ENCODE measurements at regions not wholly inside any gene's neighbourhood (a gene's known extent, or its start where the extent isn't known, plus 50 kb on each side); places are given as distances from the start of the nearest gene placed in this dataset.

DNA sequence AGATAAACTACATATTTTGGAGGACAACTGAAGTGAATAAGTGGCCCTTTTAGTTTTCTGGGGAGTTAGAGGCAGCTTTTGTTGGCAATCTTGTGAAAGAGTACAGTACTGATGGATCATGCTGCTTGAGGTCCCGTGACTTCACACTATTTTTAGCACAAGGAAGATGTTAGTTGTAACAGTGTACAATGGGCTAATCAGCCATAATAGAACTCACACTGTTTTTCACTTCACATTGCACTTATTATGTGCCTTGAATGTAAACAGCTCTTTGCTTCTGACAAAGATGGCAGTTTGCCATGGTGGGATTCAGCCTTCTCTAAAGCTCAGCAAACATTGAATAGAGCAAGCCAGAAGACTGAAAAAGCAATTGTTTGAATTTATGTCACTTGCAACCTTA, 176.7 kb upstream of the ZNF608 start:
- DNase-seq (ENCODE audit: low spot score): no peak

DNA sequence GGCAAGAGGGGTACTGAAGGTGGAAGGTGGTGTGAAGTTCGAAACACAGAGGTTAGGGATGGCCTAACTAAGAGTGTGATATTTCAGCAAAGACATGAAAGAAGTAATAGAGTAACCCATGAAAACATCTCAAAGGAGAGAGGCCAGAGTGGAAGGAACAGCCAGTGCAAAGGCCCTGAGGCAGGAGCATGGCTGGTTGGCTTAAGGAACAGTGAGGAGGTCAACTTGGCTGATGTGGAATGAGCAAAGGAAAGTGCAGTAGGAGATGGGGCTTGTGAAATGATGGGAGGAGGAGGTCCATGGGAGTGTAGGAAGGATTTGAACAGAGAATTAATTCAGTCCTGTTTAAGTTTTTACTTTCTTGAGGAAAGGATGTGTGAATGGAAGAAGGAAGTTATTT, 178.3 kb upstream of the ZNF608 start:
- DNase-seq (ENCODE audit: low spot score): no peak

DNA sequence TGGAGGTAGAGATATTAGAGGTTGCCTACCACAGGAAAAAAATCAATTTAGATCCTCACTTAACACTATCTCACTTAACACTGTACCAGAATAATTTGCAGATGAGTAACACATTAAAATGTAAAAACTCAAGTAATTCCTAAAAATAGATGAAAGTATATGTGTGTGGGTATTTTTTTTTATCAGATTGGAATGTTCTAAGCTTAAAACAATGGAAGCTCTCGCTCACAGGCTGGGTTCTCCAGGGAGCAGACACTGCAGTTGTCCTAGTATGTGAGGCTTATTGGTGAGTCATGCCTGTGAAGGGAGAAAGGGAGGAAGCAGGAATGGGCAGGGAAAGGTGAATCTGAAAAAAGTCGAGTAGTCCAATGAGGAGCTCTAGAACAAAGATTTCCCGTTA, 181.3 kb upstream of the ZNF608 start:
- DNase-seq (ENCODE audit: low spot score): no peak

DNA sequence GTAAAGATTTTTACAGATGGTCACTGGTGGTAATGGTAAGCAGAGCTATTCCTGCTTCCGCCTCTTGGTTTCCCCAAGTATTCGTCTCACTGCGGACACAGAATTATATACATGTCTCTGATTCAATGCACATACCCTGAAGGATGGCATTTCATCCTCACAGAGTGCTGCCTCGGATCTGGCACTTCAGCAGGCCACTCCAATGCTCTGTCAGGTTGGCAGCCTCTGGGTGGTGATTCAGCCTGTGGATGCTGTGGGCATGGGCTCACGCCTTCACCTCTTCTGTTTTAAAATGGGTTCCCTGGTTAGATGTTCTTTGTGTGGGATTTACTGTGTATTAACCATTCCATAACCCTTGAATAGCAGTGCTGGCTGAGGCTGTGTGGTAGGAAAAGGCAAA, 182.6 kb upstream of the ZNF608 start:
- DNase-seq (ENCODE audit: low spot score): no peak

DNA sequence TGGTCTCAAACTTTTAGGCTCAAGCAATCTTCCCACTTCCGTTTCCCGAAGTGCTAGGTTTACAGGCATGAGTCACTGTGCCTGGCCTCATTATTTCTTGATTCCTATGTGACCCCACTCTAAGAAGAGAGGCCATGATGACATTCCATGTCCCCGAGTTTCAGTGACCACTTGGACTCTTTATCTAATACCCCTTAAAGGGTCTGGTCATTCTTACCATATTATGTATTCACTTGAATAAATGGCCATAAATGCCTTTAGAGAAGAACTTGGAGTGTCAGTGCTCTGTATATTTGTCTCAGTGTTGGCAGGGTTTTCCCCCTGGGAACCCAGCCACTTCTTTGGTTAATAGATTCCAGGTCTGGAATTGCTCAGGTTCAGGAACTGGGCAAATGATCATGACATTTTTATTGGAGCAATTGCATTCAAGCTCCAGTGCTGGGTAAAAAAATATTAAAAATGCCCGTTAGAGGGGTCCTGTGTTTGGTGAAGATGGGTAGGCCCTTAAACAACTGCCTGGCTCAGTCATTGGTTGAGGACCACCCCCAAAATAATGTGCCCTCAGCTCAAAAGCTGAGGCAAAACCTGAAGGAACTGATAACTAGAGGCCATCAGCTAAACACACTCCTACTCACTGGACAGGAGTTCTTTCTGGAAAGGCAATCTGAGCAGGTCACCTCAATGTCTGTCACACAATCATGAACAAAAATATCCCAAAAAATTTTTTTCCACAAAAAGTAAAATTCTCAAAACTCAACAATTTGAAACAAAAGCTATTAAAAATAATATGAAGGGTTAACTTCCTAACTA, 186.6 kb upstream of the ZNF608 start:
- no peak for DNase-seq (ENCODE audit: low spot score)

DNA sequence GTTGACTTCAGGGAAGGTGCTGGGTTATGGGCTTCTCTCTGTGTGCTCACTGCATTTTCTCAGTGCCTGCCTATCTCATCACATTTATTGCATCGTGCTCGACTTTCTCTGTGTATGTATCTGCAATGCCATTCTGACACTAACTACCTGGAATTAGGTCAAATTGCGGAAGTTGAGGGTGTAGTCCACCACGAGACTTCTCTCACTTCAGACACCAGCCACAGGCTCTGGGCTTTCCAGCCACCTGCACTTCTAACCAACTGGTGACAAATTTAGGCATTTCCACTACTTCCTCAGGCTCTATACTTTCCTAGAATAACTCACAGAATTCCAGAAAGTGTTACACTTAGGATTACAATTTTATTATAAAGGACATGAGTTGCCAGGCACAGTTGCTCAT, 188.6 kb upstream of the ZNF608 start:
- no peak for DNase-seq (ENCODE audit: low spot score)

DNA sequence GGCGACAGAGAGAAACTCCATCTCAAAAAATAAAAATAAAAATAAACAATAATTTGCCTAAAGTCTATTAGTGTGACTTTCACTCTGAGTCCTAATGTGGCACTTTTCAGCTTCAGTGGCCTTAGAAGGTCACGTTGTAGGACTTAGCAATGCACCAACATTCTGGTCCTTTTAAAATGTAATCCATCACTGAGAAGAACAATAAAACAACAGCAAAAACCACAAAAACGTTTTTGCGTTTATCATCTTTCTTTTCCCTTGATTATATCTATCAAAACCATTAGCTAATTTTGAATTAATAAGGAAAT, 190.1 kb upstream of the ZNF608 start:
- DNase-seq (ENCODE audit: low spot score): no peak

DNA sequence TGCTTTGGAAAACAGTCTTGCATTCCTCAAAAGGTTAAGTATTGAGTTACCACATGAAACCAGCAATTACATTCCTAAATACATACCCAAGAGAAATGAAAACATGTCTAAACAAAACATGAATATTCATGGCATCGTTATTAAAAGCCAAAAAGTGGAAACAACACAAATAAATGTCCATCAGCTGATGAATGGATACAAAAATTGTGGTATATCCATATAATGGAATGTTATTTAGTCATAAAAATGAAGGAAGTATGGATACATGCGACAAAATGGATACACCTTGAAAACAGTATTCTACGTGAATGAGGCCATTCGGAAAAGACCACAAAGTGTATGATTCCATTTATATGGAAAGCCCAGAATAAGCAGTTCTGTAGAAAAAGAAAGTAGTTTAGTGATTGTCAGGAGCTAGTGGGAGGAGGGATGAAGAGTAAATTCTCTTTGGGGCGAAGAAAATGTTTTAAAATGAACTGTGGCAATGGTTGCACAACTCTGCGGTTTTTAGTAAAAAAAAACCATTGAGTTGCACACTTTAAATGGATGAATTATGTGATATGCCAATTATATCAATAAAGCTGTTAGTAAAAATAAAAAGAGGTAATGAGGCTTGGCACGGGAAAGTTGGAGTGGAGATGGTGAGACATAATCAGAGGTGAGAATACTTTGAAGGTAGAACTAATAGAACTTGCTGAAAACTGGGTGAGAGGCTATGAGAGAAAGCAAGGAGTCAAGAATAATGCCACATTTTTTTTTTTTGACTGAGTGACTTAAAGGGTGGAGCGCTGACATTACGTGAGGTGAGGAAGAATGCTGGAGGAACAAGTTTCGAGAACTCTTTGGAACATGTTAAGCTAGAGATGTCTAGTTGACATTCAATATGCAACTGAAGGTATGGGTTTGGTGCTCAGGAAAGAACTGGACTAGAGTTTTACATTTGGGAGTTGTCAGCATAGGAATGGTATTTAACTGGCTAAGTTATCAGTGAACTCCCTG, 194.9 kb upstream of the ZNF608 start:
- DNase-seq (ENCODE audit: low spot score): no peak

DNA sequence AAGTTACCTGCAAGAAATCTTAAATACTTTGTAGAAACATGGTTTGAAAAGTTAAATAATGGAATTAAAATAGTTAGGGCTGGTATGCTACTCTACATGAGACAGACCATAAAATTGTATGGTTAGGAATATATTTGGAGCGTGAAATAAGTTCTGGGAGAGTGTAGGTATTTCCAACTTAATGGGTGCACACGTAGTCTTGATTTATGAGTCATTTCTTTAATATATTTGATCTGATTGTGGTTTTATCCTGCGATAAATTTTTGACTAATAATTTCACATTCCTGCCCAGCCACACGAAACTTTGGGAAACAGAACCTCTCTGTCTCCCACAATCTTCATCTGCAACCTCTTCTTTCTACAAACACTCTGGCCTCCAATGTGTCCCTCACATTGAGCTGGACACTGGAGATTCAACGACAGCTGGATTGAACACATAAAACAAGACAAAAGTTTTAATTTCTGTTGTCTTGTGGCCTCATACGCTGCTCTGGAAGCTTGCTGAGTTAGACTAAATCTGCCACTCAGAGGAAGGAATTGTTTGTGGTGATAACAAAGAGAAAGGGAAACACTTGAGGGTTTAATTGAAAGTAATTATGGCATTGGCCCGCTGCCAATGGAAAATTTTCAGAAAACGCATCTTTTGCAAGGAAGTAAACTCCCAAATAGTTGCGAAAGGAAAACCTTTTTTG, 201.8 kb upstream of the ZNF608 start:
- DNase-seq (ENCODE audit: low spot score): no peak

DNA sequence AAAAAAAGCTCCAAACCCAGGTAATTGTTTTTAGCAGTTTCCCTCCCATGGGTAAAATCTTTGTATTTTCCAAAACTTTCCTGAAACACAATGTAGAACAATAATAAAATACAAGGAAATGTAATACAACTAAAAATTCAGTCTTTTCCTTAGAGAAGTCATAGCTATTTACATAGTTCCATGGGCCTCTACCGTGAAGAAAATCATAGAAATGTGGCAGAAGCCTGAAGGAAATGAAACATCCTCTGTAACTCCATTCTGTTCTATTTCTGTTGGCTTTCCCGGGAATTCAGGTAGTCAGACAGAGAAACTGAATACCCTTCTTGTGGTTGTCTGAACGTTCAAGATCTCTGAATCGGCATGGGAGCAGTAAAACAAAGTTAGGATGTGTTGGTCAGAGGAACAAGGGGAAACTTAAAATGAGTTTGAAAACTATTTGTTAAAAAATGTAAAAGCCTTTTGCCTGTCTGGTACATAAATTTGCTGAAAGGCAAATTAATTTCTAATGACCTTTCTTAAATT, 202.4 kb upstream of the ZNF608 start:
- no peak for DNase-seq (ENCODE audit: low spot score)

DNA sequence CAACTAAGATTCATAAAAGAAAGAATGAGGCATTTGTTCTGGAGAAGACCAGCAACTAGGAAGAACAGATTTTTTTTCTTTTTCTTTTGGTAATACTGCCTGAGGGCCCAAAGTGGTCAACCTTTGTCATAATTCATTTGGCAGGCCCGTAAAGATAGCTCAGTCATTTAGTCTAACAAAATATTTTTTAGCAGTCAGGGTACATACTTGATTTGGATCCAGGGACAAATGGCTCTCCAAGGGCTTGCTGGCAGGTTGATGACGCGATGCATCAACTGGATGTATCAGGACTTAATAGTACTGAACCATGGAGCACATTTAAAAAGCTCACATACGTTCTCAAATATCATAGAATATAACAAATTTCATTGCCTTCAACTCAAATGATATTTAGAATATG, 203.4 kb upstream of the ZNF608 start:
- no peak for DNase-seq (ENCODE audit: low spot score)

DNA sequence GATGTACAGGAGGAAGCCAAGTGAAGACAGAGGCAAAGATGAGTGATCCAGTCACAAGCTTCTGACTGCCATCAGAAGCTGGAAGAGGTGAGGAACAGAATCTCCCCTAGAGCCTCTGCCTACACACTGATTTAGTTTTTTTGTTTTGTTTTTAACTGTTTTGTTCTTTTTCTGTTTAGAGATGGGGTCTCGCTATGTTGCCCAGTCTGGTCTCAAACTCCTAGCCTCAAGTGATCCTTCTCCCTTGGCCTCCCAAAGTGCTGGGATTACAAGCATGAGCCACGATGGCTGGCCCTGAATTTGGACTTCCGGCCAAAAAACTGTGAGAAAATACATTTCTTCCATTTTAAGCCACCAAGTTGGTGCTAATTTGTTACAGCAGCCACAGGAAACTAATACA, 204.7 kb upstream of the ZNF608 start:
- DNase-seq (ENCODE audit: low spot score): no peak

DNA sequence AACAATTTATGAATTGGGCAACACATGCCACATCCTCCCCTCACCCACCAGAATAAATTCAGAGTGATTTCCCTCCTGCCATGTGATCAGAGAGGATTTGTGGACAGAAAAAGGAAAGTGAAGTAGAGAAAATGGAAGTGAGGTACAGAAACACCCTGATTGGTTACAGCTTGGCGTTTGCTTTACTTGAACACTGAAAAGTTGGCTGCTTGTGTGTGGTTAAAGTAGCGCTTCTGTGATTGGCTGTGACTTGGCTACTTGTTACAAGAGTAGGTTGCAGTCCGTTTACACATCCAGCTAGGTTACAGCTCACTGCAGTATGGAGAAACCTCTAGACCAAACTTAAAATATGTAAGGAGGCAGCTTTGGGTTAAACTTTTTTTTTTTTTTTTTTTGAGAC, 205.2 kb upstream of the ZNF608 start:
- no peak for DNase-seq (ENCODE audit: low spot score)

DNA sequence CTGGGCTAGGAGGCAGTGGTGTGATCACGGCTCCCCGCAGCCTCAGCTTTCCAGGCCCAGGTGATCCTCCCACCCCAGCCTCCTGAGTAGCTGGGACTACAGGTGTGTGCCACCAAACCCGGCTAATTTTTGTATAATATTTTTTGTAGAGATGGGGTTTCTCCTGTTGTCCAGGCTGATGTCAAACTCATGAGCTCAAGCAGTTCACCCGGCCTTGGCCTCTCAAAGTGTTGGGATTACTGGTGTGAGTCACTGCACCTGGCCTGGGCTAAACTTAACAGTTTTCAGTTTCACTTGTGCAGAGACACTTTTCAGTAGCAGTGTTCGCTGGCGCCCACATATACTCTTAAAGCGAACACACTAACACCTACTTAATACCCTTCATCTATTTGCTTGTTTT, 205.6 kb upstream of the ZNF608 start:
- no peak for DNase-seq (ENCODE audit: low spot score)

DNA sequence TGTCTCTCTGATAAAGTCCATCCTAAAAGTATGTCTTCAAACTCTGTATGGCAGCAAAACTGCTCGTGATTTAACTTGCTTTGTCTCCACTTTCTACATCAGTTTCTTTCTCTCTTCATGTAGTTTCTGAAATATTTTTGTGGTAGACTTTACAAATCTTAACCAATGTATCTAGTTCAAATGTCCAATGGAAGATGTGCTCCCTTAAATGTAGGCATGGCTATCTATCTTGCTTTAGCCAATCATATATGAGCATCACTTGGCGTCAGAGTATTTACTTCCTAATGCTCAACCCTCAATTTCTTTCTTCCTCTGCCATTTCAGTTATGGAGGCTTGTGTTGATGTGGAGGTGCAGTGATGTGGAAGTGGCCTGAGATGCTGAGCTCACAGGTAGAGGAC, 206.1 kb upstream of the ZNF608 start:
- DNase-seq (ENCODE audit: low spot score): no peak

DNA sequence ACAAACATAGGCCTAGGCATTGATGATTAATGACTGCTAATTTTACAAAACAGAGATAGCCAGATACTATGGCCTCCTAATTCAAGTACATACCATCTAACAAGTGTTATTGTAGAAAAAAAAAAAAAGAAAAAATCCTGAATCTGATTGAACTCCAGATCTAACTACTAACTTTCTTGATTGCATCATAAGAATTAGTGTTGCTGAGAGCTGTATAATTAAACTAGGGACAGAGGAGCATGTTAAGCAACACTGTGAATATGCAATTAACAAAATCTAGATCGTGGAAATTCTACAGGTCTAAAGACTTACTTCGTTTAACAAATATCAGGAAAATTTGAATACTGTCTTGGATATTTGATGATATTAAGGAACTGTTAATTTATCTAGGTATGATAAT, 208.3 kb upstream of the ZNF608 start:
- DNase-seq (ENCODE audit: low spot score): no peak

DNA sequence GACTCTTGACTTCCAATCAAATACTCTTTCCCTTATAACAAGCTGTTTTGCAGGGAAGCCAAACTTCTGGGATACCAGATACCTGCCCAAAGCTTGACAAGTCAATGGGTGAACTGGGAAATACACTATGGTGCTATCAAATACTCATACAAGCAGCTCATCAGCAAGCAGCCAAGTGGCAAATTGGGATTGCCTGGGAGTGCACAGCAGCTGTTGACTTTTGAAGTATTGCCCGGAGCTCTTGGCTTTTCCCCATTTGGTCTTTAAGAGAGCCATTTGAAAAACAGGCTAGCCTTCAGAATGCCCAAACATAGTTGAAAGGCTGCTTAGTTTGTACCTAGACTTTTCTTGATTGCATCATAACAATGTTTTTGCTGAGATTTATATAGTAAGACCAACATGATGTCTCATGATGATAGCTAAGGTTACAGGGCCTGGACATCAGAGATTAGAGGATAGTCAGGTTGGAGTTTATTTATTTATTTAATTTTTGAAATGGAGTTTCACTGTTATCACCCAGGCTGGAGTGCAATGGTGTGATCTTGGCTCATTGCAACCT, 210.1 kb upstream of the ZNF608 start:
- no peak for DNase-seq (ENCODE audit: low spot score)

DNA sequence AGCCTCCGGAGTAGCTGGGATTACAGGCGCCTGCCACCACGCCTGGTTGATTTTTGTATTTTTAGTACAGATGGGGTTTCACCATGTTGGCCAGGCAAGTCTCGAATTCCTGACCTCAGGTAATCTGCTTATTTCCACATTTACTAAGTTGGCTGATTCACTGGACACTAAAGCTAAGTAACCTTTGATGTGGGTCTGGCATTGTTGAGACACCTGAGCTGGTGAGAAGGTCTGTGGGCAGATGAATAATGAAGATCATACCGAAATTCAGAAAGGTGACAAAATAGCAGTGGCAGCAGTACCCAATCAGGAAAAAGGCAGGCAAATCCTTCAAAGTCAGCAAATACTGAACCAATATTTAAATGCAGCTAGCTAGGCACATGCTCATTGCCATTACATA, 210.6 kb upstream of the ZNF608 start:
- DNase-seq (ENCODE audit: low spot score): no peak

DNA sequence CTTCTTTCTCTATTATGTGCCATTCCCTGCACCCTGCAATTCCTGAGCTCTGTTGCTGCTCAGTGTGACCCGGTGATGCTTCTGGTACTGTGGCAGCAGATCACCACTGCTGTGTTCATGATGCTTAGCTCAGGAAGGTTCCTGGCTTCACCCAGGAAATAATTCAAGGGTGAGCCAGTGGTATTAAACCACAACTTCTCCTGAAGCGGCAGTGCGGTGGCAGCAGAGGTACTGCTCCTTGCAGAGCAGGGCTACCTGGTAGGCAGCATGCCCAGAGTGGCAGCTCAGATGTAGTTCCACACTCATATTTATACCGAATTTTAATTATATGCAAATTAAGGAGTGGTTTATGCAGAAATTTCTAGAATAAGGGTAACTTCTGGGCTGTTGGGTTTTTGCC, 213.8 kb upstream of the ZNF608 start:
- DNase-seq (ENCODE audit: low spot score): no peak

DNA sequence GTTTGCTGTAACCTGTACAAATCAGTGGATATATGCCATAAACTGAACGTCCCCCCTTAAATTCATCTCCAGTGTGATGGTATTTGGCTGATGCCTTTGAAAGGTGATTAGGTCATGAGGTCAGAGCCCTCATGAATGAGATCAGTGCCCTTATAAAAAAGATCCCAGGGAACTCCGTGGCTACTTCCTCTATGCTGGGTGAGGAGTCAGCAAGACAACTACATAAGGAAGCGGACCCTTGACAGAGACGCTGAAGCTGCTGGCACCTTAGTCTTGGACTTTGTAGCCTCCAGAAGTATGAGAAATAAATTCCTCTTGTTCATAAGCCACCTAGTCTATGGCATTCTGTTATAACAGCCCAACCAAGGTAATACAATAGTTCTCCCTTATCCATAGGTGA, 215.1 kb upstream of the ZNF608 start:
- DNase-seq (ENCODE audit: low spot score): no peak

DNA sequence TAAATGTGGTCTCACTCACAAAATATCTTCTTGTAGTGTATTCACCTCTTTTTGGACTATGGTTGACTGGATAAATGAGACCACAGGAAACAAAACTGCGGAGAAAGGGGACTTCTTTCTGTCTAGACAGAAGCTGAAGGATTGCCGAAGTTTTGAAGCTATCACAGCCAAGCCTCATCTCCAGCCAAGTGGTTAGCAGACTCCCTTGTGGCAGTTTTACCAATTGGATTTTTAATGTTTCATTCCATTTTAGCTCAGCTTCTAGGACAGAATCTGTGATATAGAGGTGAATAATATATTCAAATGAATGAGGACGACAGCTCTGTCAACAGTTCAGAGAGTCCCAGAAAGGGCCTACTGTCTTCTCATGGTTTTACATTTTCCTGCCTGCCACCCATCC, 215.7 kb upstream of the ZNF608 start:
- no peak for DNase-seq (ENCODE audit: low spot score)

DNA sequence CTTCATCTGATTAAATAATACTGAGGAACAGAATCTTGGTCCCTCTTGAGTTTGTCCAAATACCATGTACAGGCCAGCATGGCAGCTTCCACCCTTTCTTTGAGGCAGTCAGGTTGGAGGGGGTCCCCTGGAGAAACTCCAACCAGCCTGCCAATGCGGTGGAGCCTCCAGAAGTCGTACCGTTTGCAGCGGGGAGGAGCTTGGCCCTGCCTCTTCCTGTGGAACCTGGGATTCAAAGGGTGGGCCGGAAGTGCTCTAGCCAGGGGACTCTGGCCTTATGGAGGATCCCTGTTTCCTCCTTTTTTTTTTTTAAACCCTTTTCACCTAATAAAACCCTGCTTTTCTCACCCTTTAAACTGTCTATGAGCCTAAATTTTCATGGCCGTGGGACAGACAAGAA, 216.3 kb upstream of the ZNF608 start:
- DNase-seq (ENCODE audit: low spot score): no peak
